ENCODE measurements at regions not wholly inside any gene's neighbourhood (a gene's known extent, or its start where the extent isn't known, plus 50 kb on each side); places are given as distances from the start of the nearest gene placed in this dataset.

GRCh38 chr10:57142925-57143576 is 782.0 kb upstream of the ZWINT start:
- ATAC-seq (peak; percentile 90), DNase-seq (ENCODE audit: low spot score) (peak; percentile 91)
- Histone ChIP-seq H3K27me3 (ENCODE audit: insufficient read depth) (peaks cover 97% of the 10 kb centered on the region), H3K27ac (ENCODE audit: low read depth) (no peak overlapping the region), H3K4me3 (no peak overlapping the region), H3K4me1 (ENCODE audit: insufficient read depth) (no peaks in the 10 kb centered on the region), H4K20me1 (replicated peaks; ENCODE audit: insufficient read depth) (peaks cover 50% of the 10 kb centered on the region), H3K4me2 (no peak overlapping the region), H3F3A (replicated peaks; ENCODE audit: low read depth) (no peaks in the 10 kb centered on the region), H2AFZ (no peak overlapping the region), H3K79me2 (replicated peaks; ENCODE audit: insufficient read depth) (no peaks in the 10 kb centered on the region), H3K9me2 (ENCODE audit: insufficient read depth) (0 out of 2 replicates have a peak, but pooled peaks cover 3% of the 10 kb centered on the region), H3K36me3 (ENCODE audit: insufficient read depth) (peaks cover 10% of the 10 kb centered on the region; the same call in 1 of the 2 replicates)
- peaks cover 86% of the 10 kb centered on the region for H3K27me3 Mint-ChIP-seq (ENCODE audit: insufficient read depth, low read depth, poor library complexity)
- no peaks in the 10 kb centered on the region for H3K4me1 Mint-ChIP-seq
- H3K27ac Mint-ChIP-seq, result no peak overlapping the region
- H3K36me3 Mint-ChIP-seq (ENCODE audit: low read depth), result peaks cover 27% of the 10 kb centered on the region
- H3K9me3 Mint-ChIP-seq, result peaks cover 30% of the 10 kb centered on the region
- TF ChIP-seq, protein P1, sequence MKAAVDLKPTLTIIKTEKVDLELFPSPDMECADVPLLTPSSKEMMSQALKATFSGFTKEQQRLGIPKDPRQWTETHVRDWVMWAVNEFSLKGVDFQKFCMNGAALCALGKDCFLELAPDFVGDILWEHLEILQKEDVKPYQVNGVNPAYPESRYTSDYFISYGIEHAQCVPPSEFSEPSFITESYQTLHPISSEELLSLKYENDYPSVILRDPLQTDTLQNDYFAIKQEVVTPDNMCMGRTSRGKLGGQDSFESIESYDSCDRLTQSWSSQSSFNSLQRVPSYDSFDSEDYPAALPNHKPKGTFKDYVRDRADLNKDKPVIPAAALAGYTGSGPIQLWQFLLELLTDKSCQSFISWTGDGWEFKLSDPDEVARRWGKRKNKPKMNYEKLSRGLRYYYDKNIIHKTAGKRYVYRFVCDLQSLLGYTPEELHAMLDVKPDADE (IDR thresholded peaks at IDR 0.05), result 0 out of 2 replicates have a peak, but pooled peaks have one; percentile 19
- TF ChIP-seq REST (IDR thresholded peaks at IDR 0.05; ENCODE audit: unreplicated experiment) (no peak), JUNB (IDR thresholded peaks at IDR 0.05; ENCODE audit: unreplicated experiment) (no peak), POLR2AphosphoS5 (IDR thresholded peaks at IDR 0.05; ENCODE audit: low read depth) (peak; percentile 90), ZNF331 (CRISPR knock-in tag; IDR thresholded peaks at IDR 0.05; ENCODE audit: low read depth) (no peak), ZNF462 (CRISPR knock-in tag; IDR thresholded peaks at IDR 0.05) (no peak), NANOG (IDR thresholded peaks at IDR 0.05; ENCODE audit: borderline replicate concordance) (peak; percentile 80), STAT1 (IDR thresholded peaks at IDR 0.05; ENCODE audit: unreplicated experiment) (no peak), ZNF114 (CRISPR knock-in tag; IDR thresholded peaks at IDR 0.05) (no peak)
- H3K4me3 Mint-ChIP-seq, result no peak overlapping the region
